Transverse colon (tissue), 4 donors: ENCODE measurements at regions not wholly inside any gene's neighbourhood (a gene's known extent, or its start where the extent isn't known, plus 50 kb on each side); places are given as distances from the start of the nearest gene placed in this dataset.

Source experiments
- DNase-seq: peaks from one replicate; pipeline ENCODE4 v3.0.0-alpha.2; 2019
- H3K27ac ChIP-seq, 4 donors: fragments of 200-600 bp; sonication (generic); 2 replicates each; pipeline ENCODE4 v1.5.1; 2016 to 2018; ENCODE audit warnings: inconsistent platforms in 4 of 4
- H3K27me3 ChIP-seq: fragments of 200-600 bp; sonication (generic); 2 replicates; pipeline ENCODE4 v1.5.1; 2017; ENCODE audit warnings: inconsistent platforms
- H3K36me3 ChIP-seq, 4 donors: fragments of 200-600 bp; sonication (generic); 2 replicates each; pipeline ENCODE4 v1.5.1; 2017 to 2019; ENCODE audit warnings: inconsistent platforms in 4 of 4
- H3K4me1 ChIP-seq, 4 donors: fragments of 200-600 bp; sonication (generic); 2 replicates each; pipeline ENCODE4 v1.5.1; 2017 to 2020; ENCODE audit warnings: inconsistent platforms in 4 of 4
- H3K4me3 ChIP-seq, 4 donors: fragments of 200-600 bp; sonication (generic); 1 replicate in 1 of 4; 2 replicates in 3 of 4; pipeline versions ENCODE4 v1.5.1 to v1.6.1; 2017 to 2019; ENCODE audit warnings: inconsistent platforms in 4 of 4
- H3K9me3 ChIP-seq, 2 donors: fragments of 200-600 bp; sonication (generic); 2 replicates each; pipeline ENCODE4 v1.5.1; 2017 to 2019; ENCODE audit warnings: inconsistent platforms in 2 of 2
- CTCF ChIP-seq, 5 experiments: fragments of 200-600 bp in 3 of 5; fragments of 450-650 bp in 2 of 5; sonication (generic) in 3 of 5; IDR thresholded peaks; 1 replicate in 2 of 5; 2 replicates in 3 of 5; pipeline ENCODE4 v1.5.1; 2016 to 2017; ENCODE audit warnings: antibody characterized with exemption in 5 of 5, inconsistent platforms in 3 of 5, mild to moderate bottlenecking in 2 of 5, moderate library complexity in 1 of 5
- EP300 ChIP-seq: sonication (generic); formaldehyde crosslinking; IDR thresholded peaks from one replicate; pipeline ENCODE4 v1.6.1; 2017; ENCODE audit warnings: antibody characterized with exemption, low read depth
- POLR2A ChIP-seq: fragments of 450-650 bp; IDR thresholded peaks from one replicate; pipeline ENCODE4 v1.6.1; 2016; ENCODE audit warnings: antibody characterized with exemption, mild to moderate bottlenecking, moderate library complexity
- POLR2AphosphoS5 ChIP-seq, 3 donors: sonication (generic); formaldehyde crosslinking; IDR thresholded peaks; one replicate each; pipeline ENCODE4 v1.6.1; 2016; ENCODE audit warnings: antibody characterized with exemption in 3 of 3
- whole genome bisulfite sequencing, 2 donors: methylation state at CpG; one replicate each; pipeline ENCODE4 v1.1.5; 2018; ENCODE audit warnings: low coverage in 1 of 2; 5-methylcytosine and 5-hydroxymethylcytosine counted together
- in situ Hi-C, 4 donors: fragments of 200-750 bp; cut with MboI; loops; one replicate each; pipeline versions ENCODE4 v1.15.0 to v1.15.1; 2017; ENCODE audit warnings: low sequenced_read_pairs in 3 of 4, low pct_ligation_motif_present in 1 of 4, low pct_unique_long_range_greater_than_20kb in 1 of 4
- intact Hi-C: fragments of 100-400 bp; cut with DNase I; formaldehyde crosslinking; loops from one replicate; pipeline ENCODE4 v1.15.1; 2023; ENCODE audit warnings: low total_unique reads

GRCh38 chr5:145110181-145110580 is 725.0 kb downstream of the PRELID2 start:
- in situ Hi-C loops (no loop called here), intact Hi-C loops (no loop called here)
- Histone ChIP-seq H3K27ac (no peak overlapping the region), H3K27me3 (no peaks in the 10 kb centered on the region), H3K4me1 (no peaks in the 10 kb centered on the region), H3K4me3 (no peak overlapping the region), H3K9me3 (no peaks in the 10 kb centered on the region), H3K36me3 (no peaks in the 10 kb centered on the region)
- TF ChIP-seq POLR2AphosphoS5 (IDR thresholded peaks at IDR 0.05): no peak
- TF ChIP-seq EP300: no peak
- TF ChIP-seq CTCF (IDR thresholded peaks at IDR 0.05): no peak
- DNase-seq: no peak
- 91% methylated on average over 5 of the region's 5 CpGs for WGBS, 2 donors

GRCh38 chr5:145105384-145105783 is 729.8 kb downstream of the PRELID2 start:
- DNase-seq: no peak
- no peaks in the 10 kb centered on the region for H3K9me3 ChIP-seq
- no peak overlapping the region for H3K27ac ChIP-seq
- intact Hi-C loops (no loop called here), in situ Hi-C loops (no loop called here)
- no peaks in the 10 kb centered on the region for H3K4me1 ChIP-seq
- TF ChIP-seq POLR2A (no peak), POLR2AphosphoS5 (IDR thresholded peaks at IDR 0.05) (no peak), CTCF (IDR thresholded peaks at IDR 0.05) (no peak), EP300 (no peak)
- no peaks in the 10 kb centered on the region for H3K36me3 ChIP-seq
- WGBS, 2 donors: 93 to 96% methylated on average over 3 of the region's 3 CpGs
- no peak overlapping the region for H3K4me3 ChIP-seq
- H3K27me3 ChIP-seq: no peaks in the 10 kb centered on the region

- intact Hi-C loops (no loop called here), in situ Hi-C loops (no loop called here)
- Histone ChIP-seq H3K27ac (no peak overlapping the region), H3K9me3 (no peaks in the 10 kb centered on the region), H3K27me3 (no peaks in the 10 kb centered on the region), H3K36me3 (no peaks in the 10 kb centered on the region), H3K4me3 (no peak overlapping the region), H3K4me1 (no peaks in the 10 kb centered on the region)
- TF ChIP-seq EP300 (no peak), POLR2AphosphoS5 (IDR thresholded peaks at IDR 0.05) (no peak), CTCF (IDR thresholded peaks at IDR 0.05) (no peak), POLR2A (no peak)
- DNase-seq: no peak
Observed at GRCh38 chr5:145104106-145104505, 731.0 kb downstream of the PRELID2 start.

GRCh38 chr5:145101246-145101645 is 733.9 kb downstream of the PRELID2 start:
- 76 to 79% methylated on average over 3 of the region's 3 CpGs for WGBS, 2 donors

More at GRCh38 chr5:145101246-145101645, 733.9 kb downstream of the PRELID2 start:
- H3K36me3 ChIP-seq: no peaks in the 10 kb centered on the region
- no peak overlapping the region for H3K27ac ChIP-seq
- no peaks in the 10 kb centered on the region for H3K4me1 ChIP-seq
- TF ChIP-seq POLR2AphosphoS5 (IDR thresholded peaks at IDR 0.05) (no peak), CTCF (IDR thresholded peaks at IDR 0.05) (peak in 3 of 5 experiments; percentile 19 to 35 (median 25))
- H3K9me3 ChIP-seq: no peaks in the 10 kb centered on the region
- intact Hi-C loops: no loop called here
- H3K4me3 ChIP-seq: no peak overlapping the region
- no peaks in the 10 kb centered on the region for H3K27me3 ChIP-seq
- in situ Hi-C loops: no loop called here
- DNase-seq: no peak
